Heart right ventricle (tissue), 16 donors: ENCODE measurements at regions not wholly inside any gene's neighbourhood (a gene's known extent, or its start where the extent isn't known, plus 50 kb on each side); places are given as distances from the start of the nearest gene placed in this dataset.
"Not testable (repeated sequence)": the region's sequence is repeated elsewhere in the genome, so short reads cannot be mapped to it uniquely, and the experiment has no call there.

Experiments
- ATAC-seq, 8 donors: fragments of 200-7000 bp; cut with Tn5 transposase; one replicate each; pipeline ENCODE4 v1.9.1; 2020; ENCODE audit warnings: mild to moderate bottlenecking in 8 of 8, moderate library complexity in 8 of 8, moderate number of reproducible peaks in 1 of 8
- DNase-seq, 2 donors: peaks; one replicate each; pipeline ENCODE4 v3.0.0-alpha.2; 2020
- H3K27ac ChIP-seq, 10 donors: fragments of 200-600 bp; sonication (generic) in 2 of 10; one replicate each; pipeline versions ENCODE4 v1.5.0 to v1.8.0; 2020 to 2022; ENCODE audit warnings: mild to moderate bottlenecking in 3 of 10
- H3K27me3 ChIP-seq, 7 donors: fragments of 200-600 bp; one replicate each; pipeline ENCODE4 v1.8.0; 2021 to 2022; ENCODE audit warnings: mild to moderate bottlenecking in 2 of 7
- H3K36me3 ChIP-seq, 9 donors: fragments of 200-600 bp; sonication (generic) in 1 of 9; one replicate each; pipeline versions ENCODE4 v1.5.0 to v1.8.0; 2020 to 2022; ENCODE audit warnings: mild to moderate bottlenecking in 2 of 9
- H3K4me1 ChIP-seq, 9 donors: fragments of 200-600 bp; sonication (generic) in 1 of 9; one replicate each; pipeline versions ENCODE4 v1.5.0 to v1.8.0; 2020 to 2022; ENCODE audit warnings: mild to moderate bottlenecking in 4 of 9
- H3K4me3 ChIP-seq, 10 donors: fragments of 200-600 bp; sonication (generic) in 2 of 10; one replicate each; pipeline versions ENCODE4 v1.5.0 to v1.8.0; 2020 to 2022; ENCODE audit warnings: mild to moderate bottlenecking in 7 of 10, moderate library complexity in 2 of 10
- H3K9me3 ChIP-seq, 11 donors: fragments of 200-600 bp in 10 of 11; sonication (generic) in 2 of 11; one replicate each; pipeline versions ENCODE4 v1.5.0 to v1.8.0; 2013 to 2022; ENCODE audit warnings: mild to moderate bottlenecking in 2 of 11, control low read depth in 1 of 11, moderate library complexity in 1 of 11
- WGBS, 2 donors: extraction: QIAGEN DNeasy Blood & Tissue Kit; methylation state at CpG; one replicate each; pipeline ENCODE4 v1.1.7; 2013; ENCODE audit warnings: inconsistent platforms in 1 of 2; 5-methylcytosine and 5-hydroxymethylcytosine counted together
- intact Hi-C, 10 donors: fragments of 100-400 bp; cut with DNase I; formaldehyde crosslinking; loops; one replicate each; pipeline versions ENCODE4 v1.11.1 to v1.14.2; 2022
- TF ChIP-seq, protein P1 (sequence below), 9 donors: fragments of 200-600 bp; sonication (generic) in 2 of 9; IDR thresholded peaks; one replicate each; pipeline versions ENCODE4 v1.5.0 to v1.8.0; 2021 to 2022; ENCODE audit warnings: antibody characterized with exemption in 9 of 9, mild to moderate bottlenecking in 5 of 9, moderate library complexity in 1 of 9
- donor health status: Arrhythmogenic right ventricular cardiomyopathy.
- donor health status: ischemic (EF 13 %, LVEDD 7.1; RV severe dilation, severe dysfunction).
- donor health status: healthy with polysubstance abuse.
- donor health status: DM: no; HTN: yes; CAD: no.
- donor health status: DM: no; HTN: no; CAD: no.
- donor health status: ischemic (EF 25% LVEDD 6.9; RV normal size, moderate dysfunction).
- donor health status: ischemic (EF 25% LVEDD 5.7; RV mildly dilated, moderate dysfunction).
- donor health status: healthy.
- donor health status: DM: yes; HTN: yes; CAD: no.
- donor health status: Ischemic cardiomyopathy.
- donor health status: ischemic (EF 35%, LVEDD 5.7; RV mildly dilated, moderate dysfunction).
- donor health status: nonischemic (EF 11% LVEDD 7.7; RV severe dilation, severe dysfunction).
- donor health status: DM: yes; HTN: yes; CAD: no.
- donor health status: PGD.
- donor health status: ischemic (EF 29% LVEDD 5.4; RV normal size, mild dysfunction).
- donor health status: nonischemic (EF 23%, LVEDD 6.1; RV moderate dilation, normal function).

DNA sequence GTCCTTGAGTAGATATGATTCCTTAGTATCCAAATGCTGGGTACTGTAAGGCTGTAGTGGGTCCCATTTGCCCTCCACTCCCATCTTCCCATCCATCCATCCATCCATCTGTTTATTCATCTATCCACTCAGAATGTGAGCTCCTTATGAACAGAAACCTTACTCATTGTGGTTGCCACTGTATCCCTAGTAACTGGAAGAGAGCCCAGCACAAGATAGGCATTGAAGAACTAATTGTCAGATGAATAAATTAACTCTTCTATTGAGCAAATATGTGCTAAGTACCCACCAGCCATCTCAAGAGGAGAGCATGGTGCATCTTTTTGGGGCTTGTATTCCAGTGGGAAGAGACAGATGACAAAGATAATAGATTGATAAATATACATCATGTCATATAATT, 86.4 kb upstream of the SEZ6L start:
- ATAC-seq (no peak), DNase-seq (no peak)
- Histone ChIP-seq H3K4me3 (no peak overlapping the region), H3K9me3 (no peaks in the 10 kb centered on the region), H3K27me3 (peaks cover 0 to 29% (median 11%) of the 10 kb centered on the region in 7 donors), H3K27ac (no peak overlapping the region), H3K36me3 (no peaks in the 10 kb centered on the region), H3K4me1 (no peaks in the 10 kb centered on the region)
- TF ChIP-seq, protein P1, sequence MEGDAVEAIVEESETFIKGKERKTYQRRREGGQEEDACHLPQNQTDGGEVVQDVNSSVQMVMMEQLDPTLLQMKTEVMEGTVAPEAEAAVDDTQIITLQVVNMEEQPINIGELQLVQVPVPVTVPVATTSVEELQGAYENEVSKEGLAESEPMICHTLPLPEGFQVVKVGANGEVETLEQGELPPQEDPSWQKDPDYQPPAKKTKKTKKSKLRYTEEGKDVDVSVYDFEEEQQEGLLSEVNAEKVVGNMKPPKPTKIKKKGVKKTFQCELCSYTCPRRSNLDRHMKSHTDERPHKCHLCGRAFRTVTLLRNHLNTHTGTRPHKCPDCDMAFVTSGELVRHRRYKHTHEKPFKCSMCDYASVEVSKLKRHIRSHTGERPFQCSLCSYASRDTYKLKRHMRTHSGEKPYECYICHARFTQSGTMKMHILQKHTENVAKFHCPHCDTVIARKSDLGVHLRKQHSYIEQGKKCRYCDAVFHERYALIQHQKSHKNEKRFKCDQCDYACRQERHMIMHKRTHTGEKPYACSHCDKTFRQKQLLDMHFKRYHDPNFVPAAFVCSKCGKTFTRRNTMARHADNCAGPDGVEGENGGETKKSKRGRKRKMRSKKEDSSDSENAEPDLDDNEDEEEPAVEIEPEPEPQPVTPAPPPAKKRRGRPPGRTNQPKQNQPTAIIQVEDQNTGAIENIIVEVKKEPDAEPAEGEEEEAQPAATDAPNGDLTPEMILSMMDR (IDR thresholded peaks at IDR 0.05), result no peak
- intact Hi-C loops, result loop anchor here in 5 of 10 donors (10.0 kb wide), 2 partner anchors 242 to 252 kb away; no protein-coding TSS in a partner anchor

- Histone ChIP-seq H3K36me3 (no peaks in the 10 kb centered on the region), H3K27ac (no peak overlapping the region), H3K4me1 (no peaks in the 10 kb centered on the region), H3K9me3 (no peaks in the 10 kb centered on the region), H3K4me3 (no peak overlapping the region), H3K27me3 (peaks cover 0 to 24% (median 16%) of the 10 kb centered on the region in 7 donors)
- ATAC-seq (no peak), DNase-seq (no peak)
- TF ChIP-seq, protein P1 (IDR thresholded peaks at IDR 0.05), result peak in 4 of 9 donors; percentile 15 to 45 (median 35)
- intact Hi-C loops, result loop anchor here in 8 of 10 donors (2.0 to 10.0 kb wide), 4 partner anchors 238 to 248 kb away; no protein-coding TSS in a partner anchor
- WGBS, 2 donors, result 17 to 23% methylated on average over 1 of the region's 1 CpG
Measured at GRCh38 chr22:26086359-26086758, 82.9 kb upstream of the SEZ6L start.

- DNase-seq (no peak), ATAC-seq (no peak)
- Histone ChIP-seq H3K36me3 (no peaks in the 10 kb centered on the region), H3K4me1 (no peaks in the 10 kb centered on the region), H3K4me3 (no peak overlapping the region), H3K9me3 (no peaks in the 10 kb centered on the region), H3K27ac (no peak overlapping the region), H3K27me3 (peaks cover 0 to 26% (median 7%) of the 10 kb centered on the region in 7 donors)
- TF ChIP-seq, protein P1 (IDR thresholded peaks at IDR 0.05), result no peak
- intact Hi-C loops, result loop anchor here in 8 of 10 donors (2.0 to 10.0 kb wide), 4 partner anchors 237 to 247 kb away; no protein-coding TSS in a partner anchor
- 86 to 92% methylated on average over 8 of the region's 8 CpGs for WGBS, 2 donors
Measured at GRCh38 chr22:26087816-26088215, 81.4 kb upstream of the SEZ6L start.

DNA sequence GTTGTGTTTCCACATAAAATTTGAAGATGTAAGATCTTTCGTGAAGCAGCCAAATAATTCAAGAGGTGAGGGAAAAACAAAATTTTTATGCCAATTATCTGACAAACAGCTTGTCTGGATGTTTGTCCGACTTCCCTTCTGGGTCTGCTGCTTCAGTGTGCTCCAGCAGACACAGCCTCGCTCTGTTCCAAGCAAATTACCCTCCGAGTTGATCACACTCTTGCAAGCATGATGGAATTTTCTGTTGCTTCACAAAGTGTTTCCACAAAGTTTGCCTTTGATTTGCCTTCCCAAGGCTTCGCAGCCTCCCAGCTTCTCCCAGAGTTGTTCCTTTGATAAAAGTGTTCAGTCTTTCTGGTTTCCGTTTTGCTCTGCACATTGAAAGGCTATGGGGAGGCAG, 78.4 kb upstream of the SEZ6L start:
- 74 to 77% methylated on average over 6 of the region's 6 CpGs for WGBS, 2 donors
- peaks cover 0 to 30% (median 14%) of the 10 kb centered on the region in 7 donors for H3K27me3 ChIP-seq
- DNase-seq (no peak), ATAC-seq (no peak)
- H3K9me3 ChIP-seq, result peaks cover 0 to 2% (median 0%) of the 10 kb centered on the region in 11 donors
- H3K4me3 ChIP-seq, result no peak overlapping the region
- intact Hi-C loops, result no loop called here
- H3K27ac ChIP-seq, result no peak overlapping the region
- H3K36me3 ChIP-seq, result no peaks in the 10 kb centered on the region
- H3K4me1 ChIP-seq, result no peaks in the 10 kb centered on the region
- TF ChIP-seq, protein P1 (IDR thresholded peaks at IDR 0.05), result no peak

DNA sequence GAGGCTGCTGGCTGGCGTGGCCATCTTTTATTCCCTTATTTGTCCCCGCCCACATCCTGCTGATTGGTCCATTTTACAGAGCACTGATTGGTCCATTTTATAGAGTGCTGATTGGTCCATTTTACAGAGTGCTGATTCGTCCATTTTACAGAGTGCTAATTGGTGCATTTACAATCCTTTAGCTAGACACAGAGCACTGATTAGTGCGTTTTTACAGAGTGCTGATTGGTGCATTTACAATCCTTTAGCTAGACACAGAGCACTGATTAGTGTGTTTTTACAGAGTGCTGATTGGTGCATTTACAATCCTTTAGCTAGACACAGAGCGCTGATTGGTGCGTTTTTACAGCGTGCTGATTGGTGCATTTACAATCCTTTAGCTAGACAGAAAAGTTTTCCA, 74.8 kb upstream of the SEZ6L start:
- intact Hi-C loops, ATAC-seq, DNase-seq, H3K4me3 ChIP-seq, H3K9me3 ChIP-seq, H3K4me1 ChIP-seq, H3K36me3 ChIP-seq, H3K27ac ChIP-seq: not testable (repeated sequence)
- 86 to 89% methylated on average over 7 of the region's 7 CpGs for WGBS, 2 donors
- H3K27me3 ChIP-seq, result peaks cover 0 to 30% (median 14%) of the 10 kb centered on the region in 7 donors
